SU-DHL-6 (cell line): ENCODE measurements at regions not wholly inside any gene's neighbourhood (a gene's known extent, or its start where the extent isn't known, plus 50 kb on each side); places are given as distances from the start of the nearest gene placed in this dataset.

Source experiments
- CTCF ChIP-seq: fragments of 200-600 bp; sonication (generic); IDR thresholded peaks from one replicate; pipeline ENCODE4 v1.5.1; 2017; ENCODE audit warnings: antibody characterized with exemption, mild to moderate bottlenecking, low read length, moderate library complexity; ENCODE audit not compliant: insufficient read depth, poor library complexity, severe bottlenecking
- EZH2phosphoT487 ChIP-seq: fragments of 200-600 bp; sonication (generic), shearing (Covaris generic); conservative IDR thresholded peaks from 2 replicates; pipeline ENCODE4 v1.6.1; 2018; ENCODE audit warnings: mild to moderate bottlenecking, antibody characterized with exemption, low read length, moderate library complexity, mixed read lengths

GRCh38 chr4:130479020-130479419 is 1383.1 kb downstream of the C4orf33 start:
- TF ChIP-seq CTCF (no peak), EZH2phosphoT487 (no peak)
